ENCODE measurements at regions not wholly inside any gene's neighbourhood (a gene's known extent, or its start where the extent isn't known, plus 50 kb on each side); places are given as distances from the start of the nearest gene placed in this dataset.

DNA sequence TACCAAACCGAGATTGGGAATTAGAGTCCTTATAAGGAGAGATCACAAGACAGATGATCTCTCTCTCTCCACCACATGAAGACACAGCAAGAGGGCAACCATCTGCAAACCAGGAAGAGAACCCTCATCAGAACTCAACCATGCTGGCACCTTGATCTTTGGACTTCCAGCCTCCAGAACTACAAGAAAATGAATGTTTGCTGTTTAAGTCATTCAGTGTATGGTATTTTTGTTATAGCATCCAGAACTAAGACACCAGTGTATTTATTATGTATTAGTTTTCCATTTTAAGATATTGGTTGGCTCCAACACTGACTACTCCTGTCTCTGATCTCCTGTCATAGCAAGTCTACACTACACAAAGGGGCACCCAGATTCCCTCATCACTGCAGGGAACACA is 86.9 kb downstream of the CCDC34 start:
- TF ChIP-seq, protein P1, sequence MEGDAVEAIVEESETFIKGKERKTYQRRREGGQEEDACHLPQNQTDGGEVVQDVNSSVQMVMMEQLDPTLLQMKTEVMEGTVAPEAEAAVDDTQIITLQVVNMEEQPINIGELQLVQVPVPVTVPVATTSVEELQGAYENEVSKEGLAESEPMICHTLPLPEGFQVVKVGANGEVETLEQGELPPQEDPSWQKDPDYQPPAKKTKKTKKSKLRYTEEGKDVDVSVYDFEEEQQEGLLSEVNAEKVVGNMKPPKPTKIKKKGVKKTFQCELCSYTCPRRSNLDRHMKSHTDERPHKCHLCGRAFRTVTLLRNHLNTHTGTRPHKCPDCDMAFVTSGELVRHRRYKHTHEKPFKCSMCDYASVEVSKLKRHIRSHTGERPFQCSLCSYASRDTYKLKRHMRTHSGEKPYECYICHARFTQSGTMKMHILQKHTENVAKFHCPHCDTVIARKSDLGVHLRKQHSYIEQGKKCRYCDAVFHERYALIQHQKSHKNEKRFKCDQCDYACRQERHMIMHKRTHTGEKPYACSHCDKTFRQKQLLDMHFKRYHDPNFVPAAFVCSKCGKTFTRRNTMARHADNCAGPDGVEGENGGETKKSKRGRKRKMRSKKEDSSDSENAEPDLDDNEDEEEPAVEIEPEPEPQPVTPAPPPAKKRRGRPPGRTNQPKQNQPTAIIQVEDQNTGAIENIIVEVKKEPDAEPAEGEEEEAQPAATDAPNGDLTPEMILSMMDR (IDR thresholded peaks at IDR 0.05) = no peak
- TF ChIP-seq POLR2A (IDR thresholded peaks at IDR 0.05) (no peak), POLR2AphosphoS5 (IDR thresholded peaks at IDR 0.05; ENCODE audit: insufficient read depth in 1 of 2, low read depth in 1 of 2) (no peak)
